SK-N-SH (cell line): ENCODE measurements at regions not wholly inside any gene's neighbourhood (a gene's known extent, or its start where the extent isn't known, plus 50 kb on each side); places are given as distances from the start of the nearest gene placed in this dataset.

Experiments used
- CTCF ChIP-seq: fragments of 200-600 bp; sonication (generic); IDR thresholded peaks from 2 replicates; pipeline ENCODE4 v1.6.1; 2017; ENCODE audit warnings: antibody characterized with exemption, mild to moderate bottlenecking, moderate library complexity
- EZH2phosphoT487 ChIP-seq: fragments of 200-600 bp; sonication (generic); IDR thresholded peaks from 2 replicates; pipeline ENCODE4 v1.6.1; 2017; ENCODE audit warnings: low read depth, mixed run types, mild to moderate bottlenecking, antibody characterized with exemption, moderate library complexity, borderline replicate concordance
- FOXM1 ChIP-seq: IDR thresholded peaks from 2 replicates; pipeline ENCODE4 v1.4.0; 2012; ENCODE audit warnings: low read depth, mild to moderate bottlenecking
- POLR2AphosphoS5 ChIP-seq: IDR thresholded peaks from 2 replicates; pipeline ENCODE4 v1.6.1; 2012; ENCODE audit warnings: low read depth, low read length
- RAD21 ChIP-seq: IDR thresholded peaks from 2 replicates; pipeline ENCODE4 v1.6.1; 2012; ENCODE audit warnings: mild to moderate bottlenecking, low read length
- TF ChIP-seq, protein P1 (sequence below): IDR thresholded peaks from 2 replicates; pipeline ENCODE4; 2012

DNA sequence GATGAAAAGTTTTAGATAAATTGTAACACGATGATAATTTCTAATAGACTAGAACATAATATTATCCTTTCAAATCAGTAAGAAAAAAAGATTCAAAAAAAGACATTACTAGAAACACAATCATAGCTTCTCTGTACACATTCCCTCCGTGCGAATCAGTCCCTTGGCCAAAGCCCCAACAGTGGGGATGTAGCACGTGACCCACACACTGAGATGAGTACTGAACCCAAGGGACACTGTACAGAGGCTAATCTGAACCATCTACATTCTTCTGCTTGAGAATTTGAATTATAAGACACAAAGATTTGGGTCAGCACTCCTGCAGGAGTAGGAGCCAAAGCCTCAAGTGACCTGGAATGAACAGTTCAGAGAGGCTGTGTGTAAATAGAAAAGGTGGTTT, 353.7 kb downstream of the INSC start:
- no peak for TF ChIP-seq EZH2phosphoT487
- no peak for TF ChIP-seq POLR2AphosphoS5
- no peak for TF ChIP-seq CTCF
- no peak for TF ChIP-seq FOXM1
- TF ChIP-seq, protein P1, sequence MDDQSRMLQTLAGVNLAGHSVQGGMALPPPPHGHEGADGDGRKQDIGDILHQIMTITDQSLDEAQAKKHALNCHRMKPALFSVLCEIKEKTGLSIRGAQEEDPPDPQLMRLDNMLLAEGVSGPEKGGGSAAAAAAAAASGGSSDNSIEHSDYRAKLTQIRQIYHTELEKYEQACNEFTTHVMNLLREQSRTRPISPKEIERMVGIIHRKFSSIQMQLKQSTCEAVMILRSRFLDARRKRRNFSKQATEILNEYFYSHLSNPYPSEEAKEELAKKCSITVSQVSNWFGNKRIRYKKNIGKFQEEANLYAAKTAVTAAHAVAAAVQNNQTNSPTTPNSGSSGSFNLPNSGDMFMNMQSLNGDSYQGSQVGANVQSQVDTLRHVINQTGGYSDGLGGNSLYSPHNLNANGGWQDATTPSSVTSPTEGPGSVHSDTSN, result no peak
- no peak for TF ChIP-seq RAD21
